ENCODE measurements at regions not wholly inside any gene's neighbourhood (a gene's known extent, or its start where the extent isn't known, plus 50 kb on each side); places are given as distances from the start of the nearest gene placed in this dataset.

GRCh38 chr9:85263288-85263687 lies 478.5 kb downstream of the AGTPBP1 start:
- no peak for DNase-seq

GRCh38 chr9:85262333-85262732 lies 479.4 kb downstream of the AGTPBP1 start:
- DNase-seq: no peak

- DNase-seq: no peak
Observed at GRCh38 chr9:85260275-85260845, 481.4 kb downstream of the AGTPBP1 start.

GRCh38 chr9:85258823-85259370 lies 482.9 kb downstream of the AGTPBP1 start:
- peak in 48 of 51 donors; percentile 5 to 84 (median 52) for DNase-seq

- no peak for DNase-seq
Observed at GRCh38 chr9:85258236-85258635, 483.5 kb downstream of the AGTPBP1 start.

GRCh38 chr9:85249313-85249621 lies 492.5 kb downstream of the AGTPBP1 start:
- no peak for DNase-seq

- DNase-seq: no peak
Observed at GRCh38 chr9:85248514-85249312, 493.0 kb downstream of the AGTPBP1 start.

GRCh38 chr9:85246541-85246940 lies 495.2 kb downstream of the AGTPBP1 start:
- no peak for DNase-seq

- DNase-seq: no peak
Observed at GRCh38 chr9:85244856-85245255, 496.9 kb downstream of the AGTPBP1 start.

GRCh38 chr9:85243977-85244376 lies 497.8 kb downstream of the AGTPBP1 start:
- no peak for DNase-seq

- no peak for DNase-seq
Observed at GRCh38 chr9:85237478-85237877, 504.3 kb downstream of the AGTPBP1 start.

GRCh38 chr9:85230081-85230480 lies 511.7 kb downstream of the AGTPBP1 start:
- DNase-seq: no peak

- no peak for DNase-seq
Observed at GRCh38 chr9:85228111-85228855, 513.5 kb downstream of the AGTPBP1 start.

- no peak for DNase-seq
Observed at GRCh38 chr9:85225180-85225579, 516.6 kb downstream of the AGTPBP1 start.

GRCh38 chr9:85224729-85225128 lies 517.0 kb downstream of the AGTPBP1 start:
- no peak for DNase-seq

- no peak for DNase-seq
Observed at GRCh38 chr9:85224301-85224700, 517.5 kb downstream of the AGTPBP1 start.

GRCh38 chr9:85223506-85224125 lies 518.1 kb downstream of the AGTPBP1 start:
- DNase-seq: no peak

- no peak for DNase-seq
Observed at GRCh38 chr9:85216601-85217000, 525.2 kb downstream of the AGTPBP1 start.

GRCh38 chr9:85215961-85216360 lies 525.8 kb downstream of the AGTPBP1 start:
- DNase-seq: no peak

GRCh38 chr9:85215416-85215815 lies 526.3 kb downstream of the AGTPBP1 start:
- no peak for DNase-seq

GRCh38 chr9:85213650-85214607 lies 527.8 kb downstream of the AGTPBP1 start:
- no peak for DNase-seq
